ENCODE measurements at regions not wholly inside any gene's neighbourhood (a gene's known extent, or its start where the extent isn't known, plus 50 kb on each side); places are given as distances from the start of the nearest gene placed in this dataset.

DNA sequence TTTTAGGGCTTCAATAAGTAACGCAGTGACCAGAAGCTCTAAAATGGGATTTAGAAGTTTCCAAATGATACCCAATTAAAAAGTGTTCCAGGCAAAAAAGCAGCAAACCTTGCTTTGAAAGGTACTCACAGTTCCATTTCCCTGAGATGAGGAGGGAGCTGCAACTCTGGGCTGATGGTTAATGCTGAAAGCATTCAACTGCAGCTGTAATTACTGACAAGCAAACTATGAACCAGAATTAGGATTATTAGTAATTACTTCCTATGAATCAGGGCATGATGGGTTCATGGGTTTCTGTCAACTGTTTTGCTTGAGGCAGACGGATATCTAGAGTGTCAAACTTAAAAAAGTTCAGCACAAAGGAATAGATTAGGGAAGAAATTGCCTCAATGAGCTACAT lies 357.4 kb downstream of the STIM2 start:
- no peak for TF ChIP-seq TAF1 (IDR thresholded peaks at IDR 0.05; ENCODE audit: borderline replicate concordance, low read depth, low read length)
- no peak for TF ChIP-seq POLR2A (IDR thresholded peaks at IDR 0.05; ENCODE audit: low read depth, low read length)
